GM12874 (cell line): ENCODE measurements at regions not wholly inside any gene's neighbourhood (a gene's known extent, or its start where the extent isn't known, plus 50 kb on each side); places are given as distances from the start of the nearest gene placed in this dataset.

Experiments
- TF ChIP-seq, protein P1 (sequence below): IDR thresholded peaks from 2 replicates; pipeline ENCODE4 v1.5.1; 2011; ENCODE audit warnings: low read depth, mild to moderate bottlenecking, control low read depth, low read length, moderate library complexity; ENCODE audit not compliant: insufficient read depth

- TF ChIP-seq, protein P1, sequence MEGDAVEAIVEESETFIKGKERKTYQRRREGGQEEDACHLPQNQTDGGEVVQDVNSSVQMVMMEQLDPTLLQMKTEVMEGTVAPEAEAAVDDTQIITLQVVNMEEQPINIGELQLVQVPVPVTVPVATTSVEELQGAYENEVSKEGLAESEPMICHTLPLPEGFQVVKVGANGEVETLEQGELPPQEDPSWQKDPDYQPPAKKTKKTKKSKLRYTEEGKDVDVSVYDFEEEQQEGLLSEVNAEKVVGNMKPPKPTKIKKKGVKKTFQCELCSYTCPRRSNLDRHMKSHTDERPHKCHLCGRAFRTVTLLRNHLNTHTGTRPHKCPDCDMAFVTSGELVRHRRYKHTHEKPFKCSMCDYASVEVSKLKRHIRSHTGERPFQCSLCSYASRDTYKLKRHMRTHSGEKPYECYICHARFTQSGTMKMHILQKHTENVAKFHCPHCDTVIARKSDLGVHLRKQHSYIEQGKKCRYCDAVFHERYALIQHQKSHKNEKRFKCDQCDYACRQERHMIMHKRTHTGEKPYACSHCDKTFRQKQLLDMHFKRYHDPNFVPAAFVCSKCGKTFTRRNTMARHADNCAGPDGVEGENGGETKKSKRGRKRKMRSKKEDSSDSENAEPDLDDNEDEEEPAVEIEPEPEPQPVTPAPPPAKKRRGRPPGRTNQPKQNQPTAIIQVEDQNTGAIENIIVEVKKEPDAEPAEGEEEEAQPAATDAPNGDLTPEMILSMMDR, result no peak
Observed at GRCh38 chr11:103610435-103610834, 426.0 kb upstream of the DDI1 start.

- TF ChIP-seq, protein P1, result 0 out of 2 replicates have a peak, but pooled peaks have one; percentile 14
Observed at GRCh38 chr11:103611526-103612260, 424.7 kb upstream of the DDI1 start.

- TF ChIP-seq, protein P1, result no peak
Observed at GRCh38 chr11:103618528-103618927, 417.9 kb upstream of the DDI1 start.

GRCh38 chr11:103619480-103619879, 417.0 kb upstream of the DDI1 start:
- TF ChIP-seq, protein P1, result 0 out of 2 replicates have a peak, but pooled peaks have one; percentile 2

DNA sequence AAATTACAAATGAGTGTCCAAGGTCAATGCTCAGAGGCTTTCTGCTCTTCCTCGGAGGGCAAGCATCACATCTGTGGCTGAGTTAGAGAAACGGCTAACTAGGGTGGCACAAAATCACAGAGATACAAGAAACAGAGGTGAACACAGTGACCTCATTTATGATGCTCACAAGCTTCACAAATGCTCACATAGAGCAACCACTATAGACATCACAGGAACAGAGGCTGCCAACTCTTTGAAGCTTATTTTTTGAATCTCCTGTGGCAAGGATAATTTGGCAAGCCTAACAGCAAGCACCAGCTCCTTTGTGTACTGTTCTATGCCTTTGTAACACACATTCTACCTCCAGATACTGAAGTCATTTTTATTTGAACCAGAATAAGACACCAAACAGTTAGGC, 416.5 kb upstream of the DDI1 start:
- TF ChIP-seq, protein P1, result no peak

- TF ChIP-seq, protein P1, result no peak
Observed at GRCh38 chr11:103622296-103622695, 414.1 kb upstream of the DDI1 start.

- TF ChIP-seq, protein P1, result no peak
Observed at GRCh38 chr11:103623933-103624332, 412.5 kb upstream of the DDI1 start.
